NB4 (cell line): ENCODE measurements at regions not wholly inside any gene's neighbourhood (a gene's known extent, or its start where the extent isn't known, plus 50 kb on each side); places are given as distances from the start of the nearest gene placed in this dataset.

ENCODE experiments used
- DNase-seq: peaks from one replicate; pipeline ENCODE4 v3.0.0; 2010; ENCODE audit warnings: low read depth
- H3K4me3 ChIP-seq: one replicate; pipeline ENCODE4 v1.5.1; 2011; ENCODE audit warnings: mild to moderate bottlenecking, low read depth, low read length, moderate library complexity
- MAX ChIP-seq: IDR thresholded peaks from 2 replicates; pipeline ENCODE4 v1.6.1; 2011; ENCODE audit warnings: low read depth, low read length
- MYC ChIP-seq: IDR thresholded peaks from 2 replicates; pipeline ENCODE4 v1.6.1; 2011; ENCODE audit warnings: low read depth, low read length
- POLR2A ChIP-seq: IDR thresholded peaks from 2 replicates; pipeline ENCODE4 v1.6.1; 2011; ENCODE audit warnings: mild to moderate bottlenecking; ENCODE audit not compliant: insufficient read length; ENCODE audit errors: extremely low read depth
- TF ChIP-seq, protein P1 (sequence below): IDR thresholded peaks from one replicate; pipeline ENCODE4 v1.5.1; 2012; ENCODE audit warnings: low read depth, low read length

GRCh38 chr14:66365388-66365787 is 120.8 kb upstream of the CCDC196 start:
- H3K4me3 ChIP-seq: no peak overlapping the region
- TF ChIP-seq MAX (no peak), MYC (no peak), POLR2A (no peak)
- TF ChIP-seq, protein P1, sequence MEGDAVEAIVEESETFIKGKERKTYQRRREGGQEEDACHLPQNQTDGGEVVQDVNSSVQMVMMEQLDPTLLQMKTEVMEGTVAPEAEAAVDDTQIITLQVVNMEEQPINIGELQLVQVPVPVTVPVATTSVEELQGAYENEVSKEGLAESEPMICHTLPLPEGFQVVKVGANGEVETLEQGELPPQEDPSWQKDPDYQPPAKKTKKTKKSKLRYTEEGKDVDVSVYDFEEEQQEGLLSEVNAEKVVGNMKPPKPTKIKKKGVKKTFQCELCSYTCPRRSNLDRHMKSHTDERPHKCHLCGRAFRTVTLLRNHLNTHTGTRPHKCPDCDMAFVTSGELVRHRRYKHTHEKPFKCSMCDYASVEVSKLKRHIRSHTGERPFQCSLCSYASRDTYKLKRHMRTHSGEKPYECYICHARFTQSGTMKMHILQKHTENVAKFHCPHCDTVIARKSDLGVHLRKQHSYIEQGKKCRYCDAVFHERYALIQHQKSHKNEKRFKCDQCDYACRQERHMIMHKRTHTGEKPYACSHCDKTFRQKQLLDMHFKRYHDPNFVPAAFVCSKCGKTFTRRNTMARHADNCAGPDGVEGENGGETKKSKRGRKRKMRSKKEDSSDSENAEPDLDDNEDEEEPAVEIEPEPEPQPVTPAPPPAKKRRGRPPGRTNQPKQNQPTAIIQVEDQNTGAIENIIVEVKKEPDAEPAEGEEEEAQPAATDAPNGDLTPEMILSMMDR: no peak
- no peak for DNase-seq

GRCh38 chr14:66369157-66369697 is 116.9 kb upstream of the CCDC196 start:
- no peak for DNase-seq
- no peak for TF ChIP-seq MYC
- no peak overlapping the region for H3K4me3 ChIP-seq

DNA sequence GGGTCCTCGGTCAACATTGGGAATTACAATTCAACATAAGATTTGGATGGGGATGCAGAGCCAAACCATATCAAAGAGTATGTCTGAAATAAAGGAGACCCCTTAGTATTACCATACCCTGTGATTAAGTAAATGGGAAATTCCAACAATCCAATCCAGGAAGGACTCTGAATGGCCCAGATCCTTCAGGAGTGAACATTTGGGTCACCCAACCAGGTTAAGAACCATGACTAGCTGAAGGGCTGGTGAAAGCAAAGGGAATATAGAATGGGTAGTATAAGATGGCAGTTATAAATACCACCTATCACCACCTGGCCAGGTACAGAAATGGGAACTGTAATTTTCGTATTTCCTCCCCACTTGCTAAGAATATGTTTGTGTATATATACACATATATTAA is 114.4 kb upstream of the CCDC196 start:
- DNase-seq: no peak
- no peak for TF ChIP-seq MAX
- TF ChIP-seq, protein P1: no peak
- no peak for TF ChIP-seq MYC
- no peak for TF ChIP-seq POLR2A

GRCh38 chr14:66375046-66375964 is 110.9 kb upstream of the CCDC196 start:
- TF ChIP-seq MAX (no peak), POLR2A (no peak), MYC (no peak)
- TF ChIP-seq, protein P1: no peak
- H3K4me3 ChIP-seq: no peak overlapping the region
- no peak for DNase-seq

More for the DNA sequence above, 114.4 kb upstream of the CCDC196 start:
- no peak overlapping the region for H3K4me3 ChIP-seq

- TF ChIP-seq, protein P1: no peak
- no peak for TF ChIP-seq MAX
- TF ChIP-seq MYC: no peak
- TF ChIP-seq POLR2A: no peak
- DNase-seq: no peak
- no peak overlapping the region for H3K4me3 ChIP-seq
Observed at GRCh38 chr14:66377574-66377973, 108.6 kb upstream of the CCDC196 start.

- H3K4me3 ChIP-seq: no peak overlapping the region
- no peak for DNase-seq
- TF ChIP-seq MAX: no peak
- TF ChIP-seq, protein P1: no peak
- TF ChIP-seq POLR2A: no peak
- no peak for TF ChIP-seq MYC
Observed at GRCh38 chr14:66378712-66379505, 107.3 kb upstream of the CCDC196 start.
